ENCODE measurements at regions not wholly inside any gene's neighbourhood (a gene's known extent, or its start where the extent isn't known, plus 50 kb on each side); places are given as distances from the start of the nearest gene placed in this dataset.

GRCh38 chr3:102089239-102089638 is 239.9 kb downstream of the NFKBIZ start:
- TF ChIP-seq CTCF (IDR thresholded peaks at IDR 0.05), result no peak
- Histone ChIP-seq H3K4me2 (replicated peaks; ENCODE audit: extremely low read depth, low read length, poor library complexity, severe bottlenecking) (no peak overlapping the region), H4K20me1 (ENCODE audit: insufficient read depth, low read length) (no peaks in the 10 kb centered on the region), H3K79me2 (ENCODE audit: insufficient read depth, low read length) (no peaks in the 10 kb centered on the region), H3K27ac (ENCODE audit: low read depth in 1 of 2, low read length in 2 of 2) (no peak overlapping the region), H3K9ac (ENCODE audit: insufficient read depth, low read length, poor library complexity, severe bottlenecking) (no peak overlapping the region), H3K4me1 (ENCODE audit: control insufficient read depth in 1 of 2, insufficient read depth in 2 of 2, low read length in 2 of 2) (no peaks in the 10 kb centered on the region), H3K36me3 (replicated peaks in 1 of 2; ENCODE audit: control insufficient read depth in 1 of 2, insufficient read depth in 2 of 2, low read length in 2 of 2) (no peaks in the 10 kb centered on the region), H3K4me3 (replicated peaks in 1 of 3; ENCODE audit: low read depth in 2 of 3, low read length in 3 of 3) (no peak overlapping the region), H3K27me3 (ENCODE audit: control insufficient read depth in 2 of 2, insufficient read depth in 2 of 2, low read length in 2 of 2) (no peaks in the 10 kb centered on the region), H3K9me3 (replicated peaks in 1 of 2; ENCODE audit: control insufficient read depth in 1 of 2, insufficient read depth in 1 of 2, low read length in 2 of 2) (no peaks in the 10 kb centered on the region), H2AFZ (ENCODE audit: insufficient read depth, low read depth, low read length, poor library complexity, severe bottlenecking) (no peak overlapping the region)
- Mint-ChIP-seq H3K27ac (no peak overlapping the region), H3K36me3 (no peaks in the 10 kb centered on the region), H3K9me3 (no peaks in the 10 kb centered on the region), H3K27me3 (ENCODE audit: low read depth in 3 of 3) (no peaks in the 10 kb centered on the region), H3K4me3 (no peak overlapping the region), H3K4me1 (peaks cover 4% of the 10 kb centered on the region)
- WGBS (ENCODE audit: insufficient coverage), result no CpG with 5 or more reads among the region's 3 CpGs
- DNase-seq, result no peak
- intact Hi-C loops (cut with micrococcal nuclease), result no loop called here

GRCh38 chr3:102089904-102090720 is 240.8 kb downstream of the NFKBIZ start:
- Histone ChIP-seq H2AFZ (ENCODE audit: insufficient read depth, low read depth, low read length, poor library complexity, severe bottlenecking) (no peak overlapping the region), H4K20me1 (ENCODE audit: insufficient read depth, low read length) (no peaks in the 10 kb centered on the region), H3K27ac (ENCODE audit: low read depth in 1 of 2, low read length in 2 of 2) (no peak overlapping the region), H3K9me3 (replicated peaks in 1 of 2; ENCODE audit: control insufficient read depth in 1 of 2, insufficient read depth in 1 of 2, low read length in 2 of 2) (no peaks in the 10 kb centered on the region), H3K79me2 (ENCODE audit: insufficient read depth, low read length) (no peaks in the 10 kb centered on the region), H3K4me3 (replicated peaks in 1 of 3; ENCODE audit: low read depth in 2 of 3, low read length in 3 of 3) (no peak overlapping the region), H3K4me1 (ENCODE audit: control insufficient read depth in 1 of 2, insufficient read depth in 2 of 2, low read length in 2 of 2) (no peaks in the 10 kb centered on the region), H3K9ac (ENCODE audit: insufficient read depth, low read length, poor library complexity, severe bottlenecking) (no peak overlapping the region), H3K4me2 (replicated peaks; ENCODE audit: extremely low read depth, low read length, poor library complexity, severe bottlenecking) (no peak overlapping the region), H3K36me3 (replicated peaks in 1 of 2; ENCODE audit: control insufficient read depth in 1 of 2, insufficient read depth in 2 of 2, low read length in 2 of 2) (no peaks in the 10 kb centered on the region), H3K27me3 (ENCODE audit: control insufficient read depth in 2 of 2, insufficient read depth in 2 of 2, low read length in 2 of 2) (no peaks in the 10 kb centered on the region)
- 97% methylated on average over 5 of the region's 10 CpGs for WGBS (ENCODE audit: insufficient coverage)
- H3K9me3 Mint-ChIP-seq, result no peaks in the 10 kb centered on the region
- H3K36me3 Mint-ChIP-seq, result no peaks in the 10 kb centered on the region
- DNase-seq, result no peak
- no peaks in the 10 kb centered on the region for H3K27me3 Mint-ChIP-seq (ENCODE audit: low read depth in 3 of 3)
- intact Hi-C loops (cut with micrococcal nuclease), result no loop called here
- H3K4me3 Mint-ChIP-seq, result no peak overlapping the region
- no peak for TF ChIP-seq CTCF (IDR thresholded peaks at IDR 0.05)
- peaks cover 4% of the 10 kb centered on the region for H3K4me1 Mint-ChIP-seq
- H3K27ac Mint-ChIP-seq, result no peak overlapping the region
